GM10248 (cell line): ENCODE measurements at regions not wholly inside any gene's neighbourhood (a gene's known extent, or its start where the extent isn't known, plus 50 kb on each side); places are given as distances from the start of the nearest gene placed in this dataset.

Experiments
- CTCF ChIA-PET: fragments of 300-600 bp; sonication (Branson Sonifier 250); formaldehyde crosslinking; extraction: SDS; loops from one replicate; lab custom pipeline; 2021; ENCODE audit warnings: antibody characterized with exemption; lab: Yijun Ruan, JAX
- POLR2A ChIA-PET: fragments of 350-650 bp; sonication (Branson Sonifier 250); formaldehyde crosslinking; extraction: SDS; loops from one replicate; lab custom pipeline; 2020; ENCODE audit warnings: antibody characterized with exemption; lab: Yijun Ruan, JAX
- DNase-seq: peaks from one replicate; pipeline ENCODE4 v3.0.0; 2012; ENCODE audit errors: extremely low spot score
- CTCF ChIP-seq: IDR thresholded peaks from 2 replicates; pipeline ENCODE4 v1.5.1; 2012; ENCODE audit warnings: mild to moderate bottlenecking, low read depth; ENCODE audit errors: extremely low read depth, missing control alignments, control extremely low read depth

- ChIA-PET POLR2A (no interaction called here), CTCF (interaction anchor here (0.7 kb wide), 1 partner anchor 9 kb away, joined by 3 read pairs; no protein-coding TSS in a partner anchor)
- DNase-seq = no peak
- TF ChIP-seq CTCF = no peak
Measured at GRCh38 chr3:168422843-168423242, 327.1 kb upstream of the GOLIM4 start.

- no peak for TF ChIP-seq CTCF
- ChIA-PET CTCF (interaction anchor here (1.0 to 1.4 kb wide), 2 partner anchors 11 to 17 kb away, joined by 3 read pairs; no protein-coding TSS in a partner anchor), POLR2A (no interaction called here)
- DNase-seq = no peak
Measured at GRCh38 chr3:168419091-168419490, 323.4 kb upstream of the GOLIM4 start.

- CTCF ChIA-PET = interaction anchor here (0.9 to 1.9 kb wide), 2 partner anchors 8 to 10 kb away, joined by 3 to 6 read pairs; no protein-coding TSS in a partner anchor
- POLR2A ChIA-PET = no interaction called here
- no peak for TF ChIP-seq CTCF
Measured at GRCh38 chr3:168417016-168417415, 321.3 kb upstream of the GOLIM4 start.

DNA sequence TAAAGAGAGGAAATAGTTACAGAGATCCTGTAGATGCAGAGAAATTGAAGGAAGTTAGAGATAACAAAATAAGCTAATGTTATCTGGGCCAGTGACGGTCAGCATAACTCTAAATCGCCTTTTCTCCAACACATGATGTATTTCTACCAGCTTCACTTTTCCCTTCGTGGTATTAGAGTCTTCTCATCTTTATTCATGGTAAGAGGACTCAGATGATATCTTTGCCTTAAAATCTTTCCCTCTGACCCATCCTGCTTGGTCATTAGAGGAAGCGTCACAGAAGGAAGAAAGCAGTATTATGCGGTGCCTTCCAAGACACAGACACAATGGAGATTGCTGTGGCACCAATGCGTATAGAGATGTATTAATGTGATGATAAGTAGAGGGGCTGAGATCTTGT, 320.7 kb upstream of the GOLIM4 start:
- no peak for TF ChIP-seq CTCF

More at GRCh38 chr3:168417016-168417415, 321.3 kb upstream of the GOLIM4 start:
- no peak for DNase-seq

GRCh38 chr3:168414149-168414548, 318.4 kb upstream of the GOLIM4 start:
- POLR2A ChIA-PET = no interaction called here
- CTCF ChIA-PET = interaction anchor here (1.3 to 1.4 kb wide), 2 partner anchors 14 to 17 kb away, joined by 3 to 5 read pairs; no protein-coding TSS in a partner anchor
- TF ChIP-seq CTCF = no peak
- no peak for DNase-seq

More for the DNA sequence above, 320.7 kb upstream of the GOLIM4 start:
- no peak for DNase-seq
- CTCF ChIA-PET = interaction anchor here (0.7 to 1.9 kb wide), 3 partner anchors 9 to 31 kb away, joined by 3 to 6 read pairs (median 3); no protein-coding TSS in a partner anchor
- POLR2A ChIA-PET = no interaction called here

- TF ChIP-seq CTCF = no peak
- POLR2A ChIA-PET = no interaction called here
- CTCF ChIA-PET = no interaction called here
- DNase-seq = no peak
Measured at GRCh38 chr3:168407381-168407780, 311.7 kb upstream of the GOLIM4 start.
